Activated CD8-positive, alpha-beta memory T cell treated with anti-CD3 and anti-CD28 coated beads, Interleukin-2, amount 50 U/mL, for 48 hours (primary cell): ENCODE measurements at regions not wholly inside any gene's neighbourhood (a gene's known extent, or its start where the extent isn't known, plus 50 kb on each side); places are given as distances from the start of the nearest gene placed in this dataset.

Source experiments
- DNase-seq: peaks from one replicate; pipeline ENCODE4 v3.0.0-alpha.2; 2020

DNA sequence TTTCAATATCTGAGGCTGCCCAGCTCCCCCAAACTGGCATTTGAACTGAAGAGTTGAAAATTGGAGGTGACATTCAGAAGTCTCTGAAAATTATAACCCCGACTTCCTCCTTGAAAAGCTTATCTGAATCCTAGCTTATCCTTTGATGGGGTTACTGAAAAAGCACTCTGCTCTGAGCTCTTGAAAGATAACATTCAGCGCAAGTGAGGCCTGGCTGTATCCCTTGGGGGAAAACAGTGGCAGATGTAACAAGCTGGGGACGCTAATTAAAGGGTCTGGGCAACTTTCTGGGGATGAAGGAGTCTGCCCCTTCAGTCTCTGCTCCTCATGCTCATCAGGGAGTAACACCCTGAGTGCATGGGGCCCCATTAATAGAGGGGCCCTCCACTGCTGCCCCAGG is 402.0 kb upstream of the CADM1 start:
- no peak for DNase-seq

DNA sequence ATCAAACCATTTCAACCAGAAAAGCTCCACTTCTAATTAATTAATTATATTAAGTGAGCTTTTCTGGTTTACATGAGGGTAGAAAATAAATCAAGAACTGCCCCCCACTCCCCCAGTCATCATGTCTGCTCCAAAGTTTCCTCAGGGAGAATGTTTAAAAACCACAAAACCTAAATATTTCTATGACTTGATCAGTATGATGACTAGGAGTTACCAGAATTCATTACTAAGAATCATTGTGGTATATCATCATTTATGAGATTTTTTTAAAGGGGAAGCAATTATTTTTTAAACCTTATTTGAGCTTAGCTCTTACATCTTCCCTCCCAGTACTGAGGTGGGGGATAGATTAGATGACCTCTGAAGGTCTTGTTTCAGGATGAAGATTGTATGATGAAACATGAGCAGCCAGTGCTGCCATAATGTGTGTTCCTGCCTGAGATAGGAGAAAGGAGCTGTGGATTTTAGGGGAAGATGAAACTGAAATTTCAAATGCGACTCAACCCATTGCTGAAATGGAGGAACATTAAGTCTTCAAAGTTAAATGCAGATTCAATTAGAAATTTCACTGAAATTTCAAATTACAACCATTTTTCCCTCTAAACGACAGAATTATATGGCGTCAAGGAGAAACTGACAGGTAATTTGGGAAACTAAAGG is 401.3 kb upstream of the CADM1 start:
- DNase-seq, result no peak

DNA sequence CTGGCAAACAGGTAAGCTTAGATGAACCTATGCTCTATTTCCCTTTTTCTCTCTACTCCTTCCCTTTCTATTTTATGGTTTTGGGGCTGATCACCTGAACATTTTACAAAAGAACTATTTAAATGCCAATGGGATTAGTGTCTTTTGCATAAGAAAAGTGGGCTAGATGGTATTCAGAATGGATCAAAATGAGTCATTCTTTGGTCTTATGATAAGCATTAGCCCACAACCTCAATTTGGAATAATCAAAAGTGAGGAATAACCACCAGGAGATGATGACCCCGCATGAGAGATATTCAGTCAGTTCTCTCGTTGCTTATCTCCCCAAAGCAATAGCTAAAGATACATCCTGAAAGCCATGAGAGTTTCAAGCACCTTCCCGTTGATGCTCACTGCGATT is 399.0 kb upstream of the CADM1 start:
- no peak for DNase-seq

DNA sequence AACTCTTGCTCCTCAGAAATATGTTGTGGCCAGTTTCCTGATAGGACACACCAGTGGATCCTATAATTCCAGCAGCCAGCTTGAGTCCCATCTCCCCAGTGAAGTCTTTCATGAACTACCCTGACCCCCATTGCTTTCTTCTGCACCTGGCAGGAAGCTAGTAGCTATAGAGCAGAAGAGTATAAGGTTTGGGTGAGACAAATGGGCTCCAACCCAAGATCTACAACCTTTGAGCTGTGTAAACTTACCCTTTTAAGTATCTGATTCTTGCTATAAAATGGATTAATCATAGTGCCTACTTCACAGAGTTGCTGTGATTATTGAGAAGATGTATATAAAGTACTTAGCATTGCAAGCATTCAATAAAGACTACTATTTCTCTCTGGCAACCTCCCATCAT is 396.9 kb upstream of the CADM1 start:
- no peak for DNase-seq

DNA sequence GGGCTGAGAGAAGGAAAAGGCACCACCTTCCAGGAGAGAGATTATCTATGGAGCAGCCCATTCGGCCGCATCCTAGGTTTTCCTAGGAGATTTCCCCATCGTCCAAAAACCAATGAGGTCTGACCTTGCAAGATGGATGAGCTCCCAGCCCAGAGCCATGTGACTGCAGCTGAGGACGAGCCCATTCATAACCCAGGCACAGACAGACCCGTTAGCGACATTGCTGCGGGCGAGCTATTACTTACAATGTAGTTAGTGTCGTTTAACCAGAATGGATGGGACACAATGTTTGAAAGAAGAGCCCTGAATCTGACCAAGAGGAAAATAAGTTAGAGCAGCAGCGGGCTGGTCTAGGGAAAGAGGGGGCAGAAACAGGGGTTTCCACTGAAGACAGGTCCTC is 395.9 kb upstream of the CADM1 start:
- DNase-seq, result no peak

DNA sequence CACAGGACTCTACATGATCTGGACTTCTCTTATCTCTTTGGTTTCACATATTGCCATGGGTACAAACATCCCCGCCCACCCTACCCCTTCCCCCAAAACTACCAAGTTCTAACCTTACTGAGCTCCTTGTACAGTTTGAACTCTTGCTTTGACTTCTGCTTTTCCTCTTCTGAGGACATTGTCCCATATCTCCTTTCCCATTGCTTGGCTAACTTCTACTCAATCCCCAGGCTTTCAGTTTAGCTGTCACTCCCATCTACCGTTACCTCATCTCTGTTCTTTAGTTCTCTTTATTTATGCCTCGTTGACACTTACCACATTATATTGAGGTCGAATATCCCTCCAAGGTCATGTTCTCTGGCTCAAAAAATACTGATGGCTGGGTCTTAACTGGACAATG is 393.5 kb upstream of the CADM1 start:
- no peak for DNase-seq

DNA sequence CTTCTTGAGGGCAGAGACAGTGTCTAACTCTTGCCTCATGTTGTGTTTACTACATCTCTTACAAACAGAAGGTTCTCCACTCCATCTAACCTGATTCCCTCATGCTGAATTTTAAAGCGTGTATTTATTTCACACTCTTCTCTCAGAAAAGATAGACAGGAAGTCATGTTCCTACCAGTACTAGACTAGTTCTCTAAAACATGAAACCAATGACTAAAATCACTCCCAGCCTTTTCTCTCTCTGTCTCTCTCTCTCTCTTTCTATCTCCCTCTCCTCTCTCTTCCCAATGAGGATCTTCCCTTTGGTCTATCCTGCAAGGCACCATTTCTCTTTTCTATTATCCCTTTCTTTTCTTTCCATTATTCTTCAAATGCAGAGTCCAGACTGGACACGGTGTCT is 391.9 kb upstream of the CADM1 start:
- DNase-seq, result no peak

GRCh38 chr11:115895594-115895993 is 391.4 kb upstream of the CADM1 start:
- DNase-seq, result no peak

DNA sequence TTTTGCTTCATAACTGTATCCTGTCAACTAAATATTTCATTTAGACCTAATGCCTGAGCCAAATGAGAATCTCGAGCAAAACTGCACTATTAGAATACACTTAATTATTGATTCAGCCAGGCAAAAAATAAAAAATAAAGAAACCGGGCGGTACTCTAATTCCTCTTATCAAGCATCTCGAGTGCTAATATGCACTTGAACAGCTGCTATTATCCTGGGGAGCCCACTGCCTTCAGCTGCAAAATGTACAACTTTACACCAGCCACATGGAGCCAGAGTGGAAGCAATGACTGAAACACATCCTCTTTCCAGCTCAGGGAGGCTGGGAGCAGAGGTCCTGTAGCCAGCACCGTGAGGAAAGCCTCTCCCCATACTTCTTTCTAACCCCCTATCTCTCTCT is 390.0 kb upstream of the CADM1 start:
- DNase-seq, result no peak

- no peak for DNase-seq
Observed at GRCh38 chr11:115893461-115894099, 389.4 kb upstream of the CADM1 start.

DNA sequence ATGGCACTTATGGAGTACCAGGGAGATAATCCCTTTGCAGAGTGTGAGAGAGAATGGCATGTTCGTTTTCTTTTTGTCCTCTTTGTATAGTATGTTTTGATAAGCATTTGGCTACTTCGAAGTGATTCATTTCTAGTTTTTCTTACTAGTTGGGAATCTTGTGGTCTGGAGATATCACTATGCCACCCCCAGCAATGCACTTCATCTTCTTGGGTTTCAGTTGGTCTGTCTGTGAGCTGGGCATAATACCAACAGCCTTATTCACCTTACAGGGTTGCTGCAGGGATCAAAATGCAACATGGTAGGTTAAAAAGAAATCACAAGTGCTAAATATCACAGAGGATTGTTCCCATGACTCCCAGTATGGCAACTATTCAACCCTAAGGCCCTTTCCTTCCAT is 387.8 kb upstream of the CADM1 start:
- no peak for DNase-seq

DNA sequence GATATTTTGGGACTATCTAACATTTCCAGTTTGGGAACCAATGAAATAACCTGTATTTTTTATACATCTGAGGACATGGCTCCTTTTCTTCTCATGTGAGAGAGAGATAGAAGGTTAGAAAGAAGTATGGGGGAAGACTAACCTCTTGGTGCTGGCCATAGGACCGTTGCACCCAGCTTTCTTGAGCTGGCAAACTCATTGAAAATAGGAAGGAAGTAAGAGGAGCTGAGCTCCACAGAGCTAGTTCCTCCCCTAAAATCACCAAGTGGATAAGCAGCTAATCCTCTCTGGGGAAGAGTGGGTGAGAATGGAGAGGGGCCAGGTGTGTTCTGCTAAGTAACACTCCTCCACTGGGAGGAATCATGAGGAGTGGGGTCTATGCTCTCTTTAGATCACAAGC is 387.4 kb upstream of the CADM1 start:
- DNase-seq, result no peak

DNA sequence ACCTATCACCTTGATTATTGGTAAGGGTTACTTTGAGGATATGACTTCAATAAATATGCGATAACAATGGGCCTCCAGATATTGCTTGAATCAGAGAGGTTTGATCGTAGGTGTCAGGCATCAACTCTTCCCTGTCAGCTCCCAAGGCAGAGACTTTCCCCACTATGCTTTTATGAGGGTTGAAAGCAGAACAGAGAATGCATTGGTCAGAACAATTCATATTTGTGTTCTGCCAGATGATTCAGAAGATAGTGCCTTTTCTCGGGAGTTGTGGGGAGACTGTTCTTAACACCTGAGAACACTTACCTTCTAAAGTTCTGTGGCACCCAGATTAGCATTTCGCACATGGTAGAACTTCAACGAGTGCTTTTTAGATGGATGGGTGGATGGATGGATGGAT is 386.3 kb upstream of the CADM1 start:
- no peak for DNase-seq

DNA sequence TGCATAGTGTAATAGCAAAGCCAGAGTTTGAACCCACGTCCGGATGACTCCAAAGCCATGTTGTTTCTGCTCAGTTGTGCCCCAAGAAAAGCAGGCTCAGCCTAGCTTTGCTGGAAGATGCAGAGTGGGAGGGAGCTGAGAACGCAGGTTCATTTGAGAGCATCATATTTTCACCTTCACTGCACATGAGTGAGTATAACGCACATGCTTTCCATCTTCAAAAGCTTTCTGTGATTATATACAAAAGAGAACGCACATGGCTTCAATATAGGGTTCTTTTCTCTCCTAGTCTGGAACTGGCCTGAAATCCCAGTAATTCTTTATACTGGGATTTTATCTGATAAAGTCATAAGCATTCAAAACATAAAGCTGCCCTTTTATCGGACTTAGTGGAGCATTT is 385.5 kb upstream of the CADM1 start:
- no peak for DNase-seq

DNA sequence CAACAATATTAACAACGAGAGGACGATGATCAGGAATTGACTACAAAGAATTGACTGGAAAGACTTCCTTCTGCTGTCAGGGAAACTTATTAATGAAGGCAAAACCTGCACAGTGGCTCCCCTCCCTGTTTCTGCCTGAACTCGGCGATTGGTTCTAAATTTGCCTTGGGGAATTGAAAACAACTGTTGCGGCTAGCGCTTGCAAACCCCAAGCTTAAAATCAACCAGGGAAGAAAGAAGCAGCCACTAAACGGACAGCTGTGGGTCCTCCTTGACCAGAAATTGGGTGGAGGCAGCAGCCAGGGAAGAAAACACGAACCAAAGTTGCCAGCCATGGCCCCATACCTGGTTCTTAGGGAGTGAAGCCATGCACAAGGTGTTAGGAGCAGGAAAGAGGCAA is 383.5 kb upstream of the CADM1 start:
- DNase-seq, result no peak

GRCh38 chr11:115887316-115887715 is 383.1 kb upstream of the CADM1 start:
- DNase-seq, result no peak

DNA sequence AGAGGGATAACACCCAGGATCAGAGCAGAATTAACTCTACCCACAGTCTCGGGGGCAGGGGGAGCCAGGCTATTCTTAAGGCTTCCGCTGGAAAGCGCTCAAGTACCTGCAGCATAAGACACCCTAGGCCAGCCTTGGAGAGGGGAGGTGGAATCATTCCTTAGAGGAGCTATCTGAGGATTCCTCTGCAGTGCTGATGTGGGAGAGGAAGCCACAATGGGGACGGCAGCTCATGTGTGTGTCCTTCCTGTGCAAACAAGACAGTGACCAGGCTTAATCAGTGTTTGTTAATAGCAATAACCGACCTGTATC is 382.2 kb upstream of the CADM1 start:
- no peak for DNase-seq

- no peak for DNase-seq
Observed at GRCh38 chr11:115885535-115886421, 381.6 kb upstream of the CADM1 start.

GRCh38 chr11:115884800-115885534 is 380.8 kb upstream of the CADM1 start:
- DNase-seq, result no peak

GRCh38 chr11:115874843-115875242 is 370.6 kb upstream of the CADM1 start:
- no peak for DNase-seq

- no peak for DNase-seq
Observed at GRCh38 chr11:115873813-115874212, 369.6 kb upstream of the CADM1 start.

- no peak for DNase-seq
Observed at GRCh38 chr11:115872416-115872815, 368.2 kb upstream of the CADM1 start.

DNA sequence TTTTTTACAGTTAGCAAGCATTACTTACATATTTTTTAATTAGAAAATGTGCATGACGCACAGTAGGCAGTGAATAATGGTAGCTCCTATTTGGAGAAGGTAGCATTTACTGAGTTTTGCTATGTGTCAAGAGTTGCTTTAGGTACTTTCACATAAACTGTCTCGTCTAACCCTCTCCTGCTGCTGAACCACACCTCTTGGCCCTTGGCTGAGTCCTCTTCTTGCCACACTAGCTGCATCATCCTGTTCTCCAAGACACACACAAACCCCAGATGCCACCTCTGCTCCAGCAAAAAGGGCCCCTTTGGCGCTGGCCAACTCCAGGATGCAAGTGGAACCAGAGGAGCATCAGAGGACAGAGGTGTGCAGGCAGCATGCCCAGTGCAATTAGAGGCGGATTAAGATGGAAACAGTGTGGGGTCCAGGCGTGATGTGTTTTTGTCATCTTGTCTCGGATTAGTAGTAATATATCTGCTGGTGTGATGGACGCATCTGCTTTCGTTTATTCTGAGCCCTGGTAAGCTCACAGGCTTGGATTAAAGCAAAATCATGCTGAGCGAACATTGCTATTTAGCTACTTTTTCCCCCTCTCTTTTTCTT is 367.0 kb upstream of the CADM1 start:
- DNase-seq, result no peak
